OCI-LY3 (cell line): ENCODE measurements at regions not wholly inside any gene's neighbourhood (a gene's known extent, or its start where the extent isn't known, plus 50 kb on each side); places are given as distances from the start of the nearest gene placed in this dataset.

Experiments used
- H2AFZ ChIP-seq: fragments of 200-600, 300-600 bp; shearing (Covaris generic); 2 replicates; pipeline ENCODE4 v1.6.0; 2014; ENCODE audit warnings: antibody characterized with exemption, low read depth, low read length
- H3K27ac ChIP-seq: fragments of 200-600, 300-600 bp; sonication (generic); 2 replicates; pipeline ENCODE4 v1.5.1; 2014; ENCODE audit warnings: mild to moderate bottlenecking, low read length, moderate library complexity, mixed read lengths
- H3K27me3 ChIP-seq: fragments of 200-600, 300-600 bp; sonication (generic); 2 replicates; pipeline ENCODE4 v1.6.1; 2014; ENCODE audit warnings: low read depth, low read length, mixed read lengths
- H3K36me3 ChIP-seq: fragments of 200-600, 300-600 bp; sonication (generic); replicated peaks from 2 replicates; pipeline ENCODE3; 2014; ENCODE audit warnings: low read depth, low read length, mixed read lengths
- H3K4me1 ChIP-seq: fragments of 300-600, 200-600 bp; sonication (generic); 2 replicates; pipeline ENCODE4 v1.6.1; 2014; ENCODE audit warnings: low read length, mixed read lengths
- H3K4me2 ChIP-seq: fragments of 200-600, 300-600 bp; sonication (generic); 2 replicates; pipeline ENCODE4 v1.6.1; 2014; ENCODE audit warnings: low read length, mixed read lengths
- H3K4me3 ChIP-seq: fragments of 300-600, 200-600 bp; sonication (generic); 2 replicates; pipeline ENCODE4 v1.5.1; 2014; ENCODE audit warnings: antibody characterized with exemption, mild to moderate bottlenecking, low read length, moderate library complexity
- H3K79me2 ChIP-seq: fragments of 300-600, 200-600 bp; shearing (Covaris generic); 2 replicates; pipeline ENCODE4 v1.6.1; 2014; ENCODE audit warnings: mild to moderate bottlenecking, low read length, mixed read lengths
- H3K9ac ChIP-seq: fragments of 300-600, 200-600 bp; shearing (Covaris generic); 2 replicates; pipeline ENCODE4 v1.6.0; 2014; ENCODE audit warnings: mild to moderate bottlenecking, low read length, moderate library complexity
- H3K9me3 ChIP-seq: fragments of 200-600, 300-600 bp; shearing (Covaris generic); 2 replicates; pipeline ENCODE4 v1.6.1; 2014; ENCODE audit warnings: low read length, mixed read lengths; ENCODE audit not compliant: insufficient read depth
- H4K20me1 ChIP-seq: fragments of 200-600, 300-600 bp; sonication (generic); 2 replicates; pipeline ENCODE4 v1.6.1; 2016; ENCODE audit warnings: low read length, mixed read lengths; ENCODE audit not compliant: insufficient read depth
- EZH2phosphoT487 ChIP-seq: fragments of 200-600 bp; shearing (Covaris generic); IDR thresholded peaks from 2 replicates; pipeline ENCODE4 v1.6.1; 2018; ENCODE audit warnings: antibody characterized with exemption, mixed run types, low read depth
- TF ChIP-seq, protein P1 (sequence below): fragments of 200-600, 300-600 bp; sonication (generic); IDR thresholded peaks from 2 replicates; pipeline ENCODE4 v1.5.1; 2014; ENCODE audit warnings: antibody characterized with exemption, low read length, low read depth

- no peaks in the 10 kb centered on the region for H4K20me1 ChIP-seq
- H3K27ac ChIP-seq, result no peak overlapping the region
- H3K27me3 ChIP-seq, result no peaks in the 10 kb centered on the region
- H3K9me3 ChIP-seq, result no peaks in the 10 kb centered on the region
- no peaks in the 10 kb centered on the region for H3K79me2 ChIP-seq
- no peak overlapping the region for H3K4me2 ChIP-seq
- no peak overlapping the region for H3K9ac ChIP-seq
- H3K36me3 ChIP-seq, result no peaks in the 10 kb centered on the region
- no peak for TF ChIP-seq EZH2phosphoT487
- TF ChIP-seq, protein P1, sequence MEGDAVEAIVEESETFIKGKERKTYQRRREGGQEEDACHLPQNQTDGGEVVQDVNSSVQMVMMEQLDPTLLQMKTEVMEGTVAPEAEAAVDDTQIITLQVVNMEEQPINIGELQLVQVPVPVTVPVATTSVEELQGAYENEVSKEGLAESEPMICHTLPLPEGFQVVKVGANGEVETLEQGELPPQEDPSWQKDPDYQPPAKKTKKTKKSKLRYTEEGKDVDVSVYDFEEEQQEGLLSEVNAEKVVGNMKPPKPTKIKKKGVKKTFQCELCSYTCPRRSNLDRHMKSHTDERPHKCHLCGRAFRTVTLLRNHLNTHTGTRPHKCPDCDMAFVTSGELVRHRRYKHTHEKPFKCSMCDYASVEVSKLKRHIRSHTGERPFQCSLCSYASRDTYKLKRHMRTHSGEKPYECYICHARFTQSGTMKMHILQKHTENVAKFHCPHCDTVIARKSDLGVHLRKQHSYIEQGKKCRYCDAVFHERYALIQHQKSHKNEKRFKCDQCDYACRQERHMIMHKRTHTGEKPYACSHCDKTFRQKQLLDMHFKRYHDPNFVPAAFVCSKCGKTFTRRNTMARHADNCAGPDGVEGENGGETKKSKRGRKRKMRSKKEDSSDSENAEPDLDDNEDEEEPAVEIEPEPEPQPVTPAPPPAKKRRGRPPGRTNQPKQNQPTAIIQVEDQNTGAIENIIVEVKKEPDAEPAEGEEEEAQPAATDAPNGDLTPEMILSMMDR, result no peak
- H2AFZ ChIP-seq, result no peak overlapping the region
- H3K4me1 ChIP-seq, result no peaks in the 10 kb centered on the region
- no peak overlapping the region for H3K4me3 ChIP-seq
These were observed 51.7 kb upstream of the ACVR2A start for GRCh38 chr2:147792966-147793617.

GRCh38 chr2:147790580-147790979 is 54.2 kb upstream of the ACVR2A start:
- H3K27me3 ChIP-seq, result no peaks in the 10 kb centered on the region
- no peaks in the 10 kb centered on the region for H4K20me1 ChIP-seq
- H3K27ac ChIP-seq, result no peak overlapping the region
- no peak overlapping the region for H3K9ac ChIP-seq
- no peaks in the 10 kb centered on the region for H3K36me3 ChIP-seq
- no peak overlapping the region for H2AFZ ChIP-seq
- H3K4me3 ChIP-seq, result no peak overlapping the region
- H3K79me2 ChIP-seq, result no peaks in the 10 kb centered on the region
- H3K4me1 ChIP-seq, result no peaks in the 10 kb centered on the region
- no peak overlapping the region for H3K4me2 ChIP-seq
- H3K9me3 ChIP-seq, result no peaks in the 10 kb centered on the region
- no peak for TF ChIP-seq EZH2phosphoT487
- TF ChIP-seq, protein P1, result no peak

- no peak overlapping the region for H3K27ac ChIP-seq
- no peaks in the 10 kb centered on the region for H3K9me3 ChIP-seq
- no peak overlapping the region for H3K4me2 ChIP-seq
- H3K4me3 ChIP-seq, result no peak overlapping the region
- no peaks in the 10 kb centered on the region for H3K4me1 ChIP-seq
- H3K9ac ChIP-seq, result no peak overlapping the region
- H3K36me3 ChIP-seq, result no peaks in the 10 kb centered on the region
- no peaks in the 10 kb centered on the region for H3K27me3 ChIP-seq
- TF ChIP-seq, protein P1, result no peak
- no peak for TF ChIP-seq EZH2phosphoT487
- no peaks in the 10 kb centered on the region for H4K20me1 ChIP-seq
- H2AFZ ChIP-seq, result no peak overlapping the region
- no peaks in the 10 kb centered on the region for H3K79me2 ChIP-seq
These were observed 55.1 kb upstream of the ACVR2A start for GRCh38 chr2:147789720-147790119.

DNA sequence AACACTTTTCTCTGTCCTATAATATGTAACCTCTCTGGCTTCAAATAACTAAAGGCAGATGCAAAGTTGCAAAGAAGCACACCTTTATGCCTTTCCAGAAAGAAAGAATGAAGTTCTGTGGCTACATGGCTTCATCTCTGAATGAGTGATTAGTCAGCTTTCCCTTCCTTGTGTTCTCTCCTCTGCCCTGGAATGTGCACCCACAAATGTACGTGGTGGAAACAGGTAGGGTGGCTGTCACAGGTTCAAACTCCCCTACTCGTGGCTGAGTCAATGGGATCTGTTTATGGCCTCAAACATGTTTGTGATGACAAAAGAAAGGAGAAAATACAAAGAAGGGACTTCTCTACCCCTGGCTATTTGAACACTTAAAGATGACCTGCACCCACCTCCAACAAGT is 55.5 kb upstream of the ACVR2A start:
- TF ChIP-seq, protein P1, result no peak
- no peak for TF ChIP-seq EZH2phosphoT487
- Histone ChIP-seq H3K4me2 (no peak overlapping the region), H3K27ac (no peak overlapping the region)

More for the DNA sequence above, 55.5 kb upstream of the ACVR2A start:
- H3K36me3 ChIP-seq, result no peaks in the 10 kb centered on the region
- H3K4me3 ChIP-seq, result no peak overlapping the region
- H3K79me2 ChIP-seq, result no peaks in the 10 kb centered on the region
- H3K9me3 ChIP-seq, result no peaks in the 10 kb centered on the region
- no peak overlapping the region for H3K9ac ChIP-seq
- no peaks in the 10 kb centered on the region for H3K4me1 ChIP-seq
- no peak overlapping the region for H2AFZ ChIP-seq
- no peaks in the 10 kb centered on the region for H3K27me3 ChIP-seq
- H4K20me1 ChIP-seq, result no peaks in the 10 kb centered on the region
